GM23338 (cell line): ENCODE measurements at regions not wholly inside any gene's neighbourhood (a gene's known extent, or its start where the extent isn't known, plus 50 kb on each side); places are given as distances from the start of the nearest gene placed in this dataset.

Experiments
- ATAC-seq: fragments of 200-7000 bp; cut with Tn5 transposase; 3 replicates; pipeline ENCODE4 v1.9.1; 2020
- DNase-seq: peaks from one replicate; pipeline ENCODE4 v3.0.0-alpha.2; 2015; ENCODE audit warnings: low spot score
- H2AFZ ChIP-seq: fragments of 200-600 bp; sonication (generic); 2 replicates; pipeline ENCODE4 v1.8.0; 2016; ENCODE audit warnings: antibody characterized with exemption, mild to moderate bottlenecking, moderate library complexity
- H3F3A ChIP-seq: fragments of 200-600 bp; sonication (generic); replicated peaks from 2 replicates; pipeline ENCODE4 v1.8.0; 2017; ENCODE audit warnings: antibody characterized with exemption, mixed run types, low read depth
- H3K27ac ChIP-seq: fragments of 200-600 bp; sonication (generic); 2 replicates; pipeline ENCODE4 v1.6.1; 2016; ENCODE audit warnings: low read depth
- H3K27me3 ChIP-seq: fragments of 200-600 bp; sonication (generic); 2 replicates; pipeline ENCODE4 v1.8.0; 2016; ENCODE audit warnings: mild to moderate bottlenecking, mixed run types, moderate library complexity; ENCODE audit not compliant: insufficient read depth
- H3K36me3 ChIP-seq: fragments of 200-600 bp; sonication (generic); 2 replicates; pipeline ENCODE4 v1.8.0; 2016; ENCODE audit warnings: mild to moderate bottlenecking; ENCODE audit not compliant: insufficient read depth
- H3K4me1 ChIP-seq: fragments of 200-600 bp; sonication (generic); 2 replicates; pipeline ENCODE4 v1.8.0; 2016; ENCODE audit warnings: mild to moderate bottlenecking, moderate library complexity; ENCODE audit not compliant: insufficient read depth
- H3K4me2 ChIP-seq: fragments of 200-600 bp; sonication (generic); 2 replicates; pipeline ENCODE4 v1.7.1; 2017; ENCODE audit warnings: mixed run types
- H3K4me3 ChIP-seq: fragments of 200-600 bp; sonication (generic); 2 replicates; pipeline ENCODE4 v1.6.1; 2016; ENCODE audit warnings: mixed run types
- H3K79me2 ChIP-seq: fragments of 200-600 bp; sonication (generic); replicated peaks from 2 replicates; pipeline ENCODE4 v1.8.0; 2017; ENCODE audit warnings: mild to moderate bottlenecking; ENCODE audit not compliant: insufficient read depth
- H3K9me2 ChIP-seq: fragments of 200-600 bp; sonication (generic); 2 replicates; pipeline ENCODE4 v1.8.0; 2017; ENCODE audit not compliant: insufficient read depth
- H4K20me1 ChIP-seq: fragments of 200-600 bp; sonication (generic); replicated peaks from 2 replicates; pipeline ENCODE4 v1.8.0; 2017; ENCODE audit warnings: mild to moderate bottlenecking; ENCODE audit not compliant: insufficient read depth
- H3K27ac Mint-ChIP-seq: 2 replicates; pipeline ENCODE4 v1.8.0; 2020; ENCODE audit warnings: inconsistent platforms, mild to moderate bottlenecking, moderate library complexity, mixed read lengths
- H3K27me3 Mint-ChIP-seq: 3 replicates; pipeline ENCODE4 v1.8.0; 2022; ENCODE audit warnings: low read depth, mild to moderate bottlenecking, moderate library complexity, mixed read lengths, inconsistent platforms; ENCODE audit not compliant: insufficient read depth, poor library complexity
- H3K36me3 Mint-ChIP-seq: 3 replicates; pipeline ENCODE4 v1.8.0; 2021; ENCODE audit warnings: low read depth, mild to moderate bottlenecking, inconsistent platforms, moderate library complexity, mixed read lengths
- H3K4me1 Mint-ChIP-seq: 3 replicates; pipeline ENCODE4 v1.8.0; 2020; ENCODE audit warnings: mild to moderate bottlenecking, inconsistent platforms, mixed read lengths
- H3K4me3 Mint-ChIP-seq: 3 replicates; pipeline ENCODE4 v1.8.0; 2021; ENCODE audit warnings: moderate library complexity, mild to moderate bottlenecking, inconsistent platforms, mixed read lengths
- H3K9me3 Mint-ChIP-seq: 3 replicates; pipeline ENCODE4 v1.8.0; 2020; ENCODE audit warnings: moderate library complexity, mild to moderate bottlenecking, inconsistent platforms, mixed read lengths
- CREB1 ChIP-seq: fragments of 250-450 bp; sonication (Bioruptor Pico); IDR thresholded peaks from 2 replicates; pipeline ENCODE4 v1.5.0; 2020; ENCODE audit warnings: low read depth, mild to moderate bottlenecking, moderate library complexity
- ETS1 ChIP-seq: IDR thresholded peaks from 2 replicates; pipeline ENCODE4 v1.6.1; 2016; ENCODE audit warnings: antibody characterized with exemption
- EZH2 ChIP-seq: fragments of 200-600 bp; sonication (generic); IDR thresholded peaks from one replicate; pipeline ENCODE4 v1.8.0; 2017; ENCODE audit warnings: antibody characterized with exemption, mild to moderate bottlenecking, low read depth; ENCODE audit not compliant: unreplicated experiment
- EZH2phosphoT487 ChIP-seq: fragments of 200-600 bp; sonication (generic); IDR thresholded peaks from one replicate; pipeline ENCODE4 v1.8.1; 2018; ENCODE audit warnings: antibody characterized with exemption; ENCODE audit not compliant: unreplicated experiment
- JUNB ChIP-seq: IDR thresholded peaks from one replicate; pipeline ENCODE4 v1.6.1; 2016; ENCODE audit warnings: antibody characterized with exemption; ENCODE audit not compliant: unreplicated experiment
- POLR2AphosphoS5 ChIP-seq: IDR thresholded peaks from 2 replicates; pipeline ENCODE4 v1.6.1; 2016; ENCODE audit warnings: antibody characterized with exemption, low read depth
- STAT1 ChIP-seq: IDR thresholded peaks from one replicate; pipeline ENCODE4 v1.6.1; 2016; ENCODE audit warnings: antibody characterized with exemption; ENCODE audit not compliant: unreplicated experiment
- ZNF114 ChIP-seq: fragments of 250-450 bp; sonication (Bioruptor Pico); IDR thresholded peaks from 2 replicates; pipeline ENCODE4 v1.5.0; 2020; ENCODE audit warnings: mild to moderate bottlenecking, moderate library complexity
- ZNF331 ChIP-seq: fragments of 250-450 bp; sonication (Bioruptor Pico); IDR thresholded peaks from 2 replicates; pipeline ENCODE4 v1.5.0; 2020; ENCODE audit warnings: low read depth, mild to moderate bottlenecking, moderate library complexity
- ZNF462 ChIP-seq: fragments of 250-450 bp; sonication (Bioruptor Pico); IDR thresholded peaks from 2 replicates; pipeline ENCODE4 v1.5.0; 2020; ENCODE audit warnings: mild to moderate bottlenecking, moderate library complexity

- no peaks in the 10 kb centered on the region for H4K20me1 ChIP-seq
- no peaks in the 10 kb centered on the region for H3K27me3 ChIP-seq
- DNase-seq (no peak), ATAC-seq (no peak)
- H3K79me2 ChIP-seq: no peaks in the 10 kb centered on the region
- no peaks in the 10 kb centered on the region for H3K36me3 Mint-ChIP-seq
- no peaks in the 10 kb centered on the region for H3K4me1 ChIP-seq
- H3K27me3 Mint-ChIP-seq: peaks cover 4% of the 10 kb centered on the region
- no peaks in the 10 kb centered on the region for H3K36me3 ChIP-seq
- H3K4me3 ChIP-seq: no peak overlapping the region
- no peaks in the 10 kb centered on the region for H3K9me3 Mint-ChIP-seq
- no peak overlapping the region for H2AFZ ChIP-seq
- H3F3A ChIP-seq: no peaks in the 10 kb centered on the region
- no peak overlapping the region for H3K4me2 ChIP-seq
- no peak overlapping the region for H3K4me3 Mint-ChIP-seq
- TF ChIP-seq CREB1 (CRISPR knock-in tag): no peak
- TF ChIP-seq ZNF462 (CRISPR knock-in tag): no peak
- no peak for TF ChIP-seq ZNF331 (CRISPR knock-in tag)
- no peak for TF ChIP-seq EZH2
- no peak for TF ChIP-seq ZNF114 (CRISPR knock-in tag)
- TF ChIP-seq POLR2AphosphoS5: no peak
- no peak for TF ChIP-seq EZH2phosphoT487
- TF ChIP-seq JUNB: no peak
- TF ChIP-seq STAT1: no peak
- TF ChIP-seq ETS1: no peak
- no peak overlapping the region for H3K27ac ChIP-seq
- H3K27ac Mint-ChIP-seq: no peak overlapping the region
- H3K4me1 Mint-ChIP-seq: no peaks in the 10 kb centered on the region; the same call in 2 of the 3 replicates
- peaks cover 6% of the 10 kb centered on the region; the same call in 1 of the 2 replicates for H3K9me2 ChIP-seq
These were observed 87.7 kb downstream of the PTGR3 start for GRCh38 chr18:75121266-75121665.
